Suprapubic skin (tissue), 4 donors: ENCODE measurements at regions not wholly inside any gene's neighbourhood (a gene's known extent, or its start where the extent isn't known, plus 50 kb on each side); places are given as distances from the start of the nearest gene placed in this dataset.

Experiments used
- DNase-seq, 2 donors: peaks; one replicate each; pipeline ENCODE4 v3.0.0-alpha.2; 2019; ENCODE audit warnings: low spot score in 2 of 2
- H3K27ac ChIP-seq: fragments of 200-600 bp; sonication (generic); one replicate; pipeline ENCODE4 v1.5.1; 2019
- H3K27me3 ChIP-seq: fragments of 200-600 bp; sonication (generic); one replicate; pipeline ENCODE4 v1.5.1; 2019
- H3K36me3 ChIP-seq: fragments of 200-600 bp; sonication (generic); one replicate; pipeline ENCODE4 v1.5.1; 2019
- H3K4me1 ChIP-seq: fragments of 200-600 bp; sonication (generic); one replicate; pipeline ENCODE4 v1.5.1; 2019
- H3K4me3 ChIP-seq: fragments of 200-600 bp; sonication (generic); one replicate; pipeline ENCODE4 v1.5.1; 2019; ENCODE audit warnings: mild to moderate bottlenecking
- H3K9me3 ChIP-seq: fragments of 200-600 bp; sonication (generic); one replicate; pipeline ENCODE4 v1.5.1; 2019
- CTCF ChIP-seq, 2 donors: fragments of 200-600 bp in 1 of 2; fragments of 450-650 bp in 1 of 2; sonication (generic) in 1 of 2; IDR thresholded peaks; one replicate each; pipeline ENCODE4 v1.5.1; 2016 to 2019; ENCODE audit warnings: antibody characterized with exemption in 2 of 2, mild to moderate bottlenecking in 1 of 2, moderate library complexity in 1 of 2
- EP300 ChIP-seq: sonication (generic); formaldehyde crosslinking; IDR thresholded peaks from one replicate; pipeline ENCODE4 v1.6.1; 2017; ENCODE audit warnings: antibody characterized with exemption
- POLR2A ChIP-seq, 2 donors: fragments of 450-650 bp; IDR thresholded peaks; one replicate each; pipeline ENCODE4 v1.6.1; 2017; ENCODE audit warnings: antibody characterized with exemption in 2 of 2, mild to moderate bottlenecking in 2 of 2, moderate library complexity in 2 of 2
- POLR2AphosphoS5 ChIP-seq, 3 donors: sonication (generic); formaldehyde crosslinking; IDR thresholded peaks; one replicate each; pipeline ENCODE4 v1.6.1; 2017; ENCODE audit warnings: antibody characterized with exemption in 3 of 3
- WGBS: methylation state at CpG from one replicate; pipeline ENCODE4 v1.1.5; 2018; 5-methylcytosine and 5-hydroxymethylcytosine counted together

GRCh38 chr9:17864951-17865350 lies 286.1 kb downstream of the SH3GL2 start:
- H3K4me1 ChIP-seq = no peaks in the 10 kb centered on the region
- H3K27ac ChIP-seq = no peak overlapping the region
- 93% methylated on average over 1 of the region's 1 CpG for WGBS
- no peaks in the 10 kb centered on the region for H3K27me3 ChIP-seq
- TF ChIP-seq CTCF (IDR thresholded peaks at IDR 0.05) (no peak), POLR2AphosphoS5 (IDR thresholded peaks at IDR 0.05) (no peak), POLR2A (IDR thresholded peaks at IDR 0.05) (no peak), EP300 (no peak)
- no peak for DNase-seq
- no peaks in the 10 kb centered on the region for H3K36me3 ChIP-seq
- H3K9me3 ChIP-seq = no peaks in the 10 kb centered on the region
- H3K4me3 ChIP-seq = no peak overlapping the region

GRCh38 chr9:17865881-17866280 lies 287.0 kb downstream of the SH3GL2 start:
- H3K27ac ChIP-seq = no peak overlapping the region
- no peak for DNase-seq
- H3K4me1 ChIP-seq = no peaks in the 10 kb centered on the region
- H3K4me3 ChIP-seq = no peak overlapping the region
- TF ChIP-seq POLR2AphosphoS5 (IDR thresholded peaks at IDR 0.05) = no peak
- no peak for TF ChIP-seq POLR2A (IDR thresholded peaks at IDR 0.05)
- TF ChIP-seq CTCF (IDR thresholded peaks at IDR 0.05) = no peak
- TF ChIP-seq EP300 = no peak
- H3K36me3 ChIP-seq = no peaks in the 10 kb centered on the region
- no peaks in the 10 kb centered on the region for H3K27me3 ChIP-seq
- 11% methylated on average over 1 of the region's 1 CpG for WGBS
- no peaks in the 10 kb centered on the region for H3K9me3 ChIP-seq

GRCh38 chr9:17870722-17871121 lies 291.9 kb downstream of the SH3GL2 start:
- TF ChIP-seq EP300 (no peak), CTCF (IDR thresholded peaks at IDR 0.05) (no peak), POLR2A (IDR thresholded peaks at IDR 0.05) (no peak)
- H3K36me3 ChIP-seq = no peaks in the 10 kb centered on the region
- no peaks in the 10 kb centered on the region for H3K27me3 ChIP-seq
- no peak overlapping the region for H3K27ac ChIP-seq
- no peak for DNase-seq
- H3K4me3 ChIP-seq = no peak overlapping the region
- no peaks in the 10 kb centered on the region for H3K4me1 ChIP-seq
- no peaks in the 10 kb centered on the region for H3K9me3 ChIP-seq
- 81% methylated on average over 2 of the region's 2 CpGs for WGBS

- H3K27me3 ChIP-seq = no peaks in the 10 kb centered on the region
- no peak for TF ChIP-seq POLR2AphosphoS5 (IDR thresholded peaks at IDR 0.05)
- TF ChIP-seq EP300 = no peak
- TF ChIP-seq POLR2A (IDR thresholded peaks at IDR 0.05) = no peak
- no peak for TF ChIP-seq CTCF (IDR thresholded peaks at IDR 0.05)
- 91% methylated on average over 2 of the region's 2 CpGs for WGBS
Measured at GRCh38 chr9:17871213-17871890, 292.5 kb downstream of the SH3GL2 start.

GRCh38 chr9:17875886-17876285 lies 297.0 kb downstream of the SH3GL2 start:
- no peak overlapping the region for H3K27ac ChIP-seq
- 60% methylated on average over 1 of the region's 1 CpG for WGBS
- no peak for DNase-seq
- H3K9me3 ChIP-seq = no peaks in the 10 kb centered on the region
- H3K36me3 ChIP-seq = no peaks in the 10 kb centered on the region
- H3K4me3 ChIP-seq = no peak overlapping the region
- TF ChIP-seq CTCF (IDR thresholded peaks at IDR 0.05) = no peak
- no peak for TF ChIP-seq POLR2A (IDR thresholded peaks at IDR 0.05)
- no peak for TF ChIP-seq EP300
- no peak for TF ChIP-seq POLR2AphosphoS5 (IDR thresholded peaks at IDR 0.05)
- H3K4me1 ChIP-seq = no peaks in the 10 kb centered on the region
- H3K27me3 ChIP-seq = no peaks in the 10 kb centered on the region

More at GRCh38 chr9:17871213-17871890, 292.5 kb downstream of the SH3GL2 start:
- H3K4me1 ChIP-seq = no peaks in the 10 kb centered on the region
- no peak for DNase-seq
- H3K36me3 ChIP-seq = no peaks in the 10 kb centered on the region
- no peak overlapping the region for H3K4me3 ChIP-seq
- H3K9me3 ChIP-seq = no peaks in the 10 kb centered on the region
- no peak overlapping the region for H3K27ac ChIP-seq
